GM21526 (cell line): ENCODE measurements at regions not wholly inside any gene's neighbourhood (a gene's known extent, or its start where the extent isn't known, plus 50 kb on each side); places are given as distances from the start of the nearest gene placed in this dataset.
"Not testable (repeated sequence)": the region's sequence is repeated elsewhere in the genome, so short reads cannot be mapped to it uniquely, and the experiment has no call there.

Experiments
- ATAC-seq: cut with Tn5 transposase; IDR thresholded peaks from one replicate; pipeline ENCODE4 v1.9.1; 2021; ENCODE audit warnings: moderate library complexity; ENCODE audit not compliant: unreplicated experiment, low FRiP score

- no peak for ATAC-seq
Measured at GRCh38 chr4:114396808-114397207, 201.8 kb upstream of the UGT8 start.

- ATAC-seq = no peak
Measured at GRCh38 chr4:114398410-114398809, 200.2 kb upstream of the UGT8 start.

- no peak for ATAC-seq
Measured at GRCh38 chr4:114399105-114399504, 199.5 kb upstream of the UGT8 start.

GRCh38 chr4:114400531-114400930 is 198.1 kb upstream of the UGT8 start:
- no peak for ATAC-seq

GRCh38 chr4:114401483-114401882 is 197.1 kb upstream of the UGT8 start:
- no peak for ATAC-seq

GRCh38 chr4:114417214-114417613 is 181.4 kb upstream of the UGT8 start:
- ATAC-seq = no peak

GRCh38 chr4:114420069-114420468 is 178.5 kb upstream of the UGT8 start:
- ATAC-seq = no peak

- peak; percentile 99 for ATAC-seq
Measured at GRCh38 chr4:114423582-114423981, 175.0 kb upstream of the UGT8 start.

- no peak for ATAC-seq
Measured at GRCh38 chr4:114435116-114435515, 163.5 kb upstream of the UGT8 start.

GRCh38 chr4:114442856-114443255 is 155.8 kb upstream of the UGT8 start:
- no peak for ATAC-seq

GRCh38 chr4:114444211-114444610 is 154.4 kb upstream of the UGT8 start:
- no peak for ATAC-seq

- ATAC-seq = not testable (repeated sequence)
Measured at GRCh38 chr4:114447963-114448516, 150.6 kb upstream of the UGT8 start.

- no peak for ATAC-seq
Measured at GRCh38 chr4:114458728-114459127, 139.9 kb upstream of the UGT8 start.

GRCh38 chr4:114464726-114465272 is 133.8 kb upstream of the UGT8 start:
- no peak for ATAC-seq

- no peak for ATAC-seq
Measured at GRCh38 chr4:114465766-114466165, 132.8 kb upstream of the UGT8 start.

- ATAC-seq = no peak
Measured at GRCh38 chr4:114466299-114466698, 132.3 kb upstream of the UGT8 start.

- no peak for ATAC-seq
Measured at GRCh38 chr4:114472269-114473032, 126.2 kb upstream of the UGT8 start.

- no peak for ATAC-seq
Measured at GRCh38 chr4:114474188-114474800, 124.3 kb upstream of the UGT8 start.

- ATAC-seq = no peak
Measured at GRCh38 chr4:114476310-114476709, 122.3 kb upstream of the UGT8 start.

GRCh38 chr4:114479595-114479994 is 119.0 kb upstream of the UGT8 start:
- ATAC-seq = no peak

- no peak for ATAC-seq
Measured at GRCh38 chr4:114481856-114482255, 116.8 kb upstream of the UGT8 start.

GRCh38 chr4:114487101-114487500 is 111.5 kb upstream of the UGT8 start:
- ATAC-seq = no peak
